ENCODE measurements at regions not wholly inside any gene's neighbourhood (a gene's known extent, or its start where the extent isn't known, plus 50 kb on each side); places are given as distances from the start of the nearest gene placed in this dataset.
"Not testable (repeated sequence)": the region's sequence is repeated elsewhere in the genome, so short reads cannot be mapped to it uniquely, and the experiment has no call there.

DNA sequence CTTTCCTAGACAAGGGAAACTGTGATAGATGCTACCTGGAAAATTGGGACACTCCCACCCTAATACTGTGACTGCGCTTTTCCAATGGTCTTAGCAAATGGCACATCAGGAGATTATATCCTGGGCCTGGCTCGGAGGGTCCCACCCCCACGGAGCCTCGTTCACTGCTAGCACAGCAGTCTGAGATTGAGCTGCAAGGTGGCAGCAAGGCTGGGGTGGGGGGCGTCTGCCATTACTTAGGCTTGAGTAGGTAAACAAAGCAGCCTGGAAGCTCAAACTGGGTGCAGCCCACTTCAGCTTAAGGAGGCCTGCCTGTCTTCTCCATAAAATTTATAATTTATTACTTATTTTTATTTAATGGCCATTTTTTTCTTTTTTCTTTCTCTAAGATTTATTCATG lies 802.1 kb upstream of the SLC39A10 start:
- H3K27ac Mint-ChIP-seq = no peak overlapping the region
- H3K27me3 Mint-ChIP-seq (ENCODE audit: low read depth in 3 of 3) = no peaks in the 10 kb centered on the region
- no peak overlapping the region for H3K4me3 Mint-ChIP-seq
- no peaks in the 10 kb centered on the region for H3K36me3 Mint-ChIP-seq
- H3K4me1 Mint-ChIP-seq = no peaks in the 10 kb centered on the region
- peaks cover 0 to 15% (median 9%) of the 10 kb centered on the region in 6 donors for H3K9me3 Mint-ChIP-seq
- no peak for DNase-seq

GRCh38 chr2:194842871-194843270 lies 814.2 kb upstream of the SLC39A10 start:
- H3K4me3 Mint-ChIP-seq = no peak overlapping the region
- no peaks in the 10 kb centered on the region for H3K4me1 Mint-ChIP-seq
- DNase-seq = no peak
- H3K27me3 Mint-ChIP-seq (ENCODE audit: low read depth in 3 of 3) = peaks cover 0 to 2% (median 0%) of the 10 kb centered on the region in 3 donors
- no peaks in the 10 kb centered on the region for H3K36me3 Mint-ChIP-seq
- no peak overlapping the region for H3K27ac Mint-ChIP-seq
- H3K9me3 Mint-ChIP-seq = peaks cover 0 to 16% (median 1%) of the 10 kb centered on the region in 6 donors

GRCh38 chr2:194834371-194834770 lies 822.7 kb upstream of the SLC39A10 start:
- H3K9me3 Mint-ChIP-seq; H3K4me1 Mint-ChIP-seq; H3K4me3 Mint-ChIP-seq; H3K27me3 Mint-ChIP-seq (ENCODE audit: low read depth in 3 of 3); DNase-seq; H3K27ac Mint-ChIP-seq; H3K36me3 Mint-ChIP-seq: not testable (repeated sequence)

DNA sequence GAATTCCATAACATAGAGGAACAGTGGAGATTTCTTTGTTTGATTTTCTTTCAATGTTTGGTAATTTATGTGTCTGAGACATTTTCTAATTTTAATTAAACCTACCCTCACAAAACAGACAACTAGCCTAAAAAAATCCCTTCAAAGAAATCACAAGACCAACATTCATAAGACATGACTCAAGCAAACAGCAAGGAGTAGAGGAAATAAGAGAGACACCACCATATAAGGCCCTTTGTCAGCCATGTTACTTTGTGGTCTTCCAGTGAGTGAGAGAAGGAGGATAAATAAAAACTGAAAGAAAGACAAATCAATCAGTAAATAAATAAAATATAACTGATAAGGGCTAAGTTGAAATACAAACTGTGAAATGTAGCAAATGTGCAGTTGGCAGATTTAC lies 830.8 kb upstream of the SLC39A10 start:
- Mint-ChIP-seq H3K27ac (no peak overlapping the region), H3K9me3 (peaks cover 0 to 3% (median 0%) of the 10 kb centered on the region in 6 donors), H3K27me3 (ENCODE audit: low read depth in 3 of 3) (no peaks in the 10 kb centered on the region), H3K36me3 (no peaks in the 10 kb centered on the region), H3K4me1 (no peaks in the 10 kb centered on the region), H3K4me3 (no peak overlapping the region)
- no peak for DNase-seq

DNA sequence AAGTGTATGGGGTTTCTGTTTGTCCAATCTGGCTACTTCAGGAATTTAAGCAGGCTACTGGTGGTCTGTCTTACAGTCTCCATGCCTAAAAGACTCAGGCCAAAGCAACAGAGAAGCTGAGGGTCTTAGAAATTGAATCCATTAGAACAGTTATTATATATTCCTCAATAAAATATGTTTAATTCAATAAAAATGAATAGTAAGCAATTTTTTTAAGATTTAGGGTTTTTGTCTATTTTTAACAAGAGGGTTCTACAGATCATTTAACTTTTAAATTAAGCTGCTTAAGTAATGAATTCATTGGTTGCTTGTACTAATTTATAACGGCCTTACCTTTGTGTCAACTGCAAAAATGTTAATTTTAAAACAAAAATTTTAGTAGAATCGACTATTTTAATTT lies 832.6 kb upstream of the SLC39A10 start:
- Mint-ChIP-seq H3K4me3 (no peak overlapping the region), H3K36me3 (no peaks in the 10 kb centered on the region), H3K4me1 (no peaks in the 10 kb centered on the region), H3K9me3 (peaks cover 0 to 3% (median 0%) of the 10 kb centered on the region in 6 donors), H3K27me3 (ENCODE audit: low read depth in 3 of 3) (no peaks in the 10 kb centered on the region), H3K27ac (no peak overlapping the region)
- DNase-seq = no peak

GRCh38 chr2:194822657-194823056 lies 834.4 kb upstream of the SLC39A10 start:
- H3K27ac Mint-ChIP-seq = no peak overlapping the region
- no peaks in the 10 kb centered on the region for H3K27me3 Mint-ChIP-seq (ENCODE audit: low read depth in 3 of 3)
- no peaks in the 10 kb centered on the region for H3K4me1 Mint-ChIP-seq
- H3K9me3 Mint-ChIP-seq = peaks cover 0 to 3% (median 0%) of the 10 kb centered on the region in 6 donors
- H3K36me3 Mint-ChIP-seq = no peaks in the 10 kb centered on the region
- no peak for DNase-seq
- no peak overlapping the region for H3K4me3 Mint-ChIP-seq

DNA sequence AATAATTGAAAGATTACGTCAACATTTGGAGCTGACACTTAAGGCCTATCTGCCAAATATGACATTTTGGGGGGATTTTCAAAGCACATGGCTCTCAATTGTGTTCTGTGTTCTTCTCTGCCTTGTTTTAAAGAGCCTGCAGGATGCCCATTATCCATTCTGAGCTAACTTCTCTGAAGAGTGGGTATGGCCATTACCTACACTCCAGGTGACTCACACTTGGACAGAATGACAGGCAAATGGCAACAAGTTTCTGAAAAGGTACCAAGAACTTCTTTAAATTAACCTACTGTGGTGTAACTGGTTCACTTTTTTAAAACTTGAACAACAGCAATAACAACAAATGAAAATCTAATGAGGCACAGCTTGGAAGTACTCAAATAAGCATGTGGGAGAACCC lies 834.9 kb upstream of the SLC39A10 start:
- H3K27me3 Mint-ChIP-seq (ENCODE audit: low read depth in 3 of 3) = no peaks in the 10 kb centered on the region
- H3K4me3 Mint-ChIP-seq = no peak overlapping the region
- H3K9me3 Mint-ChIP-seq = peaks cover 0 to 3% (median 0%) of the 10 kb centered on the region in 6 donors
- no peak overlapping the region for H3K27ac Mint-ChIP-seq
- no peak for DNase-seq
- no peaks in the 10 kb centered on the region for H3K4me1 Mint-ChIP-seq
- H3K36me3 Mint-ChIP-seq = no peaks in the 10 kb centered on the region

DNA sequence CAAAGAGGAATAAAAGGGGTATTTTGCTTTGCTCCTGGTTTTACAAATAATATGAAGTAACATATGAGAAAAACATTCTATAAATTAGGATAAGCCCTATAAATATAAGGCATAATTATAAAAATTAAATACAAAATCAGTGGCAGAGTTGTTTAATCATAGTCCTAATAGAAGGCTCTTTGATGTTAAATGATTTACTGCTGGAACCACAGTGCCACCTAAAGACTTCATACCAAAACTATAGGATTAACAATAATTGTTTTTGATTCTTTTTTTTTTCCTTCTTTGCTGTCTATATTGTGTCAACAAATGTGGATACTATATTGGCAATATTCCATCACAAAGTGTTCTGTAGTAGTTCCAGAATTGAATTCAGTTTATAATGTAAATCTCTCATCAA lies 837.7 kb upstream of the SLC39A10 start:
- DNase-seq = no peak
- H3K27ac Mint-ChIP-seq = no peak overlapping the region
- no peaks in the 10 kb centered on the region for H3K36me3 Mint-ChIP-seq
- H3K4me1 Mint-ChIP-seq = no peaks in the 10 kb centered on the region
- no peaks in the 10 kb centered on the region for H3K27me3 Mint-ChIP-seq (ENCODE audit: low read depth in 3 of 3)
- H3K4me3 Mint-ChIP-seq = no peak overlapping the region
- H3K9me3 Mint-ChIP-seq = no peaks in the 10 kb centered on the region

DNA sequence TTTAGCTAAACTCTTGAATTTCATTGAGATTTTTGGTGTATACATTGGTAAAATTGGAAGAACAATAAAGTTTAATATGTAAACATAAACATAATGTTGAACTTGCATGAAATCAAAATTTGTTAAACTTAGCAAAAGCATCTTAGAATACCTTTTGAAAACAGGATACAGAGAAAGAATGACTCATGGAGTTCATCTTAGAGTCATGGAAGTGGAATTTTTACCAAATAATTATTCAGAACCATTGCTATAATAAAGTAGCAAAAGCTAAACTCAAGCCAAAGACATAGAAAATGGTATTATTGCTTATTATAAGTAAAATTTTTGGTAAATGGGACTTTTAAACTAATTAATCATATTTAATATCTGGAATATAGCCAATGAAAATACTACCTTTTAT lies 841.6 kb upstream of the SLC39A10 start:
- no peak overlapping the region for H3K4me3 Mint-ChIP-seq
- DNase-seq = no peak
- H3K36me3 Mint-ChIP-seq = no peaks in the 10 kb centered on the region
- no peaks in the 10 kb centered on the region for H3K4me1 Mint-ChIP-seq
- no peak overlapping the region for H3K27ac Mint-ChIP-seq
- no peaks in the 10 kb centered on the region for H3K27me3 Mint-ChIP-seq (ENCODE audit: low read depth in 3 of 3)
- H3K9me3 Mint-ChIP-seq = peaks cover 0 to 3% (median 0%) of the 10 kb centered on the region in 6 donors

DNA sequence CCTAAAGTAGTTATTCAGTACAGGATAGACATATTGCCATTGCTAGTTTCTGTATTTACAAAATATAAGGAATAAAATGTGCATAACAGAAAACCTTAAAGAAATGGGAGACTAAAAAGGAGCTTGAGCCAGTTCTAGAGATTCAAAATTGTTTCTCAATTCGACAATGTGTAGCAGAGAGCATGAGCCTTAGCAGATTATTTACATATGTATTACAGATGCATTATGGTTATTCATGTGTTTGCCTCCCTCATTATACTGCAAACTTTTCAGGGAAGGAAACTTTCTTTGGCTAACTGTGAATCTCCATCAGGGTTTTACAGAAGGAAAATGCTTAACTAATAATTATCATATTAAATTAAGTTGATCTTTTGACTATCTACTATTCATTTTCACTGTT lies 854.4 kb upstream of the SLC39A10 start:
- no peak for DNase-seq
- H3K9me3 Mint-ChIP-seq = peaks cover 6 to 20% (median 9%) of the 10 kb centered on the region in 6 donors
- H3K27ac Mint-ChIP-seq = no peak overlapping the region
- H3K4me1 Mint-ChIP-seq = no peaks in the 10 kb centered on the region
- no peak overlapping the region for H3K4me3 Mint-ChIP-seq
- H3K36me3 Mint-ChIP-seq = peaks cover 0 to 4% (median 0%) of the 10 kb centered on the region in 3 donors
- H3K27me3 Mint-ChIP-seq (ENCODE audit: low read depth in 3 of 3) = no peaks in the 10 kb centered on the region

DNA sequence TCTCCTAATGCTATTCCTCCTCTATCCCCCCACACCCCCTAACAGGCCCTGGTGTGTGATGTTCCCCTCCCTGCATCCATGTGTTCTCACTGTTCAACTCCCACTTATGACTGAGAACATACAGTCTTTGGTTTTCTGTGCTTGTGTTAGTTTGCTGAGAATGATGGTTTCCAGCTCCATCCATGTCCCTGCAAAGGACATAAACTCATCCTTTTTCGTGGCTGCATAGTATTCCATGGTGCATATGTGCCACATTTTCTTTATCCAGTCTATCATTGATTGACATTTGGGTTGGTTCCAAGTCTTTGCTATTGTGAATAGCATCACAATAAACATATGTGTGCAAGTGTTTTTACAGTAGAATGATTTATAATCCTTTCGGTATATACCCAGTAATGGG lies 870.0 kb upstream of the SLC39A10 start:
- H3K27me3 Mint-ChIP-seq (ENCODE audit: low read depth in 3 of 3); H3K27ac Mint-ChIP-seq; H3K4me3 Mint-ChIP-seq; H3K4me1 Mint-ChIP-seq; H3K36me3 Mint-ChIP-seq; H3K9me3 Mint-ChIP-seq; DNase-seq: not testable (repeated sequence)

GRCh38 chr2:194771394-194771793 lies 885.6 kb upstream of the SLC39A10 start:
- H3K36me3 Mint-ChIP-seq; H3K27me3 Mint-ChIP-seq (ENCODE audit: low read depth in 3 of 3); H3K27ac Mint-ChIP-seq: not testable (repeated sequence)

DNA sequence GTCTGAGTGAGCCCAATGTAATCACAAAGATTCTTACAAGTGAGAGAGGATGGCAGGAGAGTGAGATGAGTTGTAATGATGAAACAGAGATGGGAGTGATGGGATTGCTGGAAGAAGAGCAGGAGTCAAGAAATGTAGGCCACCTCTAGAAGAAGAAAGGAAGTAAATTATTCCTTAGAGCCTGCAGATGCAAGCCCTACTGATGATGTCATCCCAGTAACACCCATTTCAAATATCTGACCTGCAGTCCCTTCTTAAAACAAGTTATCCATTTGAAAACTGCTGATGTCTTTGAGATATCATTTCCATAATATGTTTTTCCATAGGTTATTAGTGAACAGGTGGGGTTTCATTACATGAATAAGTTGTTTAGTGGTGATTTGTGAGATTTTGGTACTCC lies 888.0 kb upstream of the SLC39A10 start:
- peaks cover 0 to 5% (median 0%) of the 10 kb centered on the region in 3 donors for H3K27me3 Mint-ChIP-seq (ENCODE audit: low read depth in 3 of 3)
- no peak for DNase-seq
- no peak overlapping the region for H3K4me3 Mint-ChIP-seq
- H3K9me3 Mint-ChIP-seq = peaks cover 6 to 31% (median 26%) of the 10 kb centered on the region in 6 donors
- no peaks in the 10 kb centered on the region for H3K36me3 Mint-ChIP-seq
- H3K27ac Mint-ChIP-seq = no peak overlapping the region
- no peaks in the 10 kb centered on the region for H3K4me1 Mint-ChIP-seq

More at GRCh38 chr2:194771394-194771793, 885.6 kb upstream of the SLC39A10 start:
- not testable (repeated sequence) for H3K4me1 Mint-ChIP-seq, DNase-seq, H3K4me3 Mint-ChIP-seq
- H3K9me3 Mint-ChIP-seq = peaks cover 6 to 31% (median 21%) of the 10 kb centered on the region in 6 donors

GRCh38 chr2:194765723-194766122 lies 891.3 kb upstream of the SLC39A10 start:
- H3K4me1 Mint-ChIP-seq = no peaks in the 10 kb centered on the region
- H3K36me3 Mint-ChIP-seq = no peaks in the 10 kb centered on the region
- peaks cover 0 to 2% (median 0%) of the 10 kb centered on the region in 3 donors for H3K27me3 Mint-ChIP-seq (ENCODE audit: low read depth in 3 of 3)
- no peak overlapping the region for H3K27ac Mint-ChIP-seq
- peaks cover 2 to 29% (median 21%) of the 10 kb centered on the region in 6 donors for H3K9me3 Mint-ChIP-seq
- no peak for DNase-seq
- H3K4me3 Mint-ChIP-seq = no peak overlapping the region

DNA sequence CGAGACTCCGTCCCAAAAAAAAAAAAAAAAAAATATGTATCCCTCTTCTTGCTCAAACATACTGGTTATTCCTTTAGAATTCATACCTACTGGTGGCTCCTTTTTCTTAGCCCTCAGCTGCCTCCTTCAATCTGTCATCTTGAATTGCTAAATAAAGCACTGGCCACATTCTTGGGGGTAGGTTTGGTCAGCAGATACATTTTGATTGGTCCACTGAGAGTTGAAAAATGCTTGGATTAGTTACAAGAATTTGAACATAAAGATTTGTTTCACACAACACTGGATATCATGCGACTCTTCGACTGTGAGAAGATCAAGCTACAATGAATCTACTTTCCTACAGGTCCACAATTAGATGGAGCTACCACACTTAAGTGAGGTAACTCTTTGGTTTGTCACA lies 906.1 kb upstream of the SLC39A10 start:
- no peak overlapping the region for H3K27ac Mint-ChIP-seq
- H3K9me3 Mint-ChIP-seq = peaks cover 0 to 11% (median 3%) of the 10 kb centered on the region in 6 donors
- no peaks in the 10 kb centered on the region for H3K27me3 Mint-ChIP-seq (ENCODE audit: low read depth in 3 of 3)
- no peak for DNase-seq
- no peak overlapping the region for H3K4me3 Mint-ChIP-seq
- H3K4me1 Mint-ChIP-seq = no peaks in the 10 kb centered on the region
- H3K36me3 Mint-ChIP-seq = no peaks in the 10 kb centered on the region

Measured in immature natural killer cell (primary cell).